HG03108 (cell line): ENCODE measurements at regions not wholly inside any gene's neighbourhood (a gene's known extent, or its start where the extent isn't known, plus 50 kb on each side); places are given as distances from the start of the nearest gene placed in this dataset.

Source experiments
- ATAC-seq: cut with Tn5 transposase; IDR thresholded peaks from one replicate; pipeline ENCODE4 v1.9.1; 2021; ENCODE audit warnings: moderate library complexity; ENCODE audit not compliant: unreplicated experiment

GRCh38 chr5:116847960-116848359 is 273.3 kb upstream of the SEMA6A start:
- ATAC-seq: no peak

DNA sequence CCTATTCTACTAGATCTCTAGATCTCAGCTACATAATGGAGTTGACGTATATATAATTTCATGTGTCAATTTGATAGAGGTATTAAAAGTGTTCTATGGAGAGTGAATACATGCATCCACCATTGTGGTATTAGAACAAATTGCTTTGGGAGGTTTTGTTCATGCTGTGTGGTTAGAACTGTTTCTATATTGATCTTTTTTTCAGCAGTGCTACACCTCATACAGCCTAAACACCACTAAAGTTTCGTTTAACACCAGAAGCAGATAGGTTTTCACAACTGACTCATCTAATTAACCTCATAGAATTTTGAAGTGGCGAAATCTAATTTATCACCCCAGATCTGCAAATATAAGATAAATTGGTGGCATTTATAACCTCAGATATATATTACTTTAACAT is 269.4 kb upstream of the SEMA6A start:
- no peak for ATAC-seq

DNA sequence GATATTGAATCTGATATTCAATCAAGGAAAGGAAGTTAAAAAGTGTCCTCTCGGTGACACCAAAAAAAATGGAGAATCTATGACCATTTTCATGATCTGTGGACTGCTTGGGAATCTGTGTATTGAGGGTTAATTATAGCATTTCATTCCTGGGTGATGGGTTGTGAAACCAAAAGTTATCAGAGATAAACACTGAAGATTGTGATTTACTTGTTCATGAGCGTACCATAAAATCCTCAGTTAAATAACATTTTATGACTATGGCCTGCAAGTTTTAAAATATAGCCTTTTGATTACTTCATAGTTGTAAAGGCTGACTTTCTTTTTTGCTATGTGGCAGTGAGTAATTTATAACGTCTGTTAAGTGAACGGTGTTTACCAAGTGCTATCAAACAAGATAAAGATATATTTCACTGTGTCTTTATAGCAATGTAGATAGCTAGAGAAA is 267.9 kb upstream of the SEMA6A start:
- no peak for ATAC-seq

- no peak for ATAC-seq
Observed at GRCh38 chr5:116841734-116842133, 267.1 kb upstream of the SEMA6A start.

- no peak for ATAC-seq
Observed at GRCh38 chr5:116838011-116838536, 263.5 kb upstream of the SEMA6A start.

DNA sequence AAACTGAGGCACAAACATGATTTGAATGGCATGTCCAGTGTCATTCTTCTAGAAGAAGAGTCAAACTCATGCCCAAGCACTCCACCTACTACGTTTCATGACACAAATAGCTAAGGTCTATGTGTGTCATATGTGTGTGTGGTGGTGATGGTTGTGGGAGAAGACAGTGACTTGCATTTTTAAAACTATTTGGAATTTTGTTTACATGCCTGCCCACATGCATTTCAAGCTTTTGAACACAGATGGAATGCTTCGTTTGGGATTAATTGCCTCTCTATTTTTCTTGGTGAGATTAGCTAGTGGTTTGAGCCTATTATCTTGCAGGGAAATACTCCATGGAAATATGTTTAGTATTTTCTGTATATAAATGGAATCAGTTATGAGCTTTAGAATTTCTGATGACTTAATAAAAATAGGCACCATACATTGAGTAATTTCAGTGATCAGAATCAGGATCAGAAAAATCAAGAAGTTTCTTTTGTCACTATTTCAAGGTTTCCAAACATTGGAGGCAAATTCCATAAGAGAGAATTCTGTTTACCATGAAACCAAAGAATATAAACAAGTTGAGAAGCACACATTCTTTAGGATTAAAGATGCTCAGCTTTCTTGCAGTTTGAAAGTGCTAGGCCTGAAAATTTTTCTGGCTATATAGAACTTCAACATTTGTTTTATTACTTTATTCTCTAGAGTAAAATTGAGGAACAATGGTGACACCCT is 260.3 kb upstream of the SEMA6A start:
- no peak for ATAC-seq

DNA sequence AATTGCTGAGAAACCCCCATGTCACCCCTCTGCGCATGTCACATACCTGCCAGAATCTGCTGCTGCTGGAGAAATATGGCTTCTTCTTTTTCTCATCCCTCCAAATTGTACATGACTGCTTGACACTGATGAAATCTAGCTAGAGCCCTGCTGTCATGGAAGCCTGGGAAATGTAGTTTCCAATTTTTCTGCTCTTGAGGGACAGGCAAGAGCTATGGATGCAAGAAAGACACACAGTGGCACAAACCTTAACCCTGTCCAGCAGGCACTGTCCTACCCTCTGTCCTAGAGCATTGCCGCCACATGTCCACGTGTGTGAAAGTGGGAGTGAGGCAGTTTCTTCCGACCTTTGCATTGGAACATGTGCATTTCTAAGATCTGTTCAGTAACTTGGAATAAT is 255.5 kb upstream of the SEMA6A start:
- ATAC-seq: no peak

GRCh38 chr5:116827078-116827477 is 252.5 kb upstream of the SEMA6A start:
- ATAC-seq: no peak

DNA sequence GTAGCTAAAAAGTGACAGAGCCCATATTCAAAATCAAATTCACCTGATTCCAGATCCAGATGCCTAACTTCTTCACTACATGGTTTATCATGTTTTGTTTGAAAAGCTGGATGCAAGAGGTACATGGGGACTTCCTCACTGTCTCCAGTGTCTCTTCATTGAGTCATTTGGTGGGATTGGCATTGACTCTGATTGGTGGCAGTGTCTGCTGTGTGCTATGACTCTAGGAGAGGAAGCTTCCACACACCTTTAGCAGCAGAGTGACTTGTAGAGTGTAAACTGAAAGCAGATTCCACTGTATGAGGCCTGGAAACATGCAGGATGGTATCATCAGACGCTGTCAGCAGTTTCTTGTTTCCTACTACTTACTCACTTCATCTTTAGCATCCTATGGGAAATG is 250.9 kb upstream of the SEMA6A start:
- ATAC-seq: no peak

- no peak for ATAC-seq
Observed at GRCh38 chr5:116824751-116825438, 250.3 kb upstream of the SEMA6A start.

DNA sequence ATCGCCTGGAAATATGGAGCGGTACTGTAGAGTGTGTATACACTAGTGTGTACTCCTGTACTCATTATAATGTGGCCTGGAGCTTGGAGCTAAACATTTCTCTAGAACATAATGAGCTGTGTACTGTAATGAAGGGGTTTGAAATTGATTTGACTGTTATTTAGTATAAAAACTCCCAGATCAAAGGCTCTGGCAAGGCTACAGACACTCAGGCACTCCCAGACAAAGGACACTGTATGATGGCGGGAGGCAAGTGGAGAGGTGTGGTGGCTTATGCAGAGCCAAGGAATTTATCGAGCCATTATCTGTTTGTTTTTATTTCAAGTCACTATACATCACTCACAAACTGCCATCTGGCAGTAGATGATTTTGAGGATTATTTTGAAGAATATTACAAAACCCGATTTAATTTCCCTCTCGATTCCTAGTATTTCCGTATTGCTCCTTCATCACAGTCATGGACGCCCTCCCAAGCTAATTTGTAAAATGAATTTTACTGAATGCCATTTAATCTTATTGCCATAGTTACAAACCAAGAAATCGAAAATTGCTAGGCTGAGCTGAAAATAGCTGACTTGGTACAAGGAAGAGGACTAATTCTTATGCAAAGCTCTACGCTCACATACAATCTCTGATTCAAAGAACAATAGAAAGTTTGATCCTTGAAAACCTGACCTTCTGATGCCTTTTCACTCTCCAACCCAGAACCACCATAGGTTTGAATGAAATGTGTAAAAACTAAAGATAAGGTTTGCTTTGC is 240.2 kb upstream of the SEMA6A start:
- ATAC-seq: no peak

- no peak for ATAC-seq
Observed at GRCh38 chr5:116813906-116814305, 239.3 kb upstream of the SEMA6A start.

DNA sequence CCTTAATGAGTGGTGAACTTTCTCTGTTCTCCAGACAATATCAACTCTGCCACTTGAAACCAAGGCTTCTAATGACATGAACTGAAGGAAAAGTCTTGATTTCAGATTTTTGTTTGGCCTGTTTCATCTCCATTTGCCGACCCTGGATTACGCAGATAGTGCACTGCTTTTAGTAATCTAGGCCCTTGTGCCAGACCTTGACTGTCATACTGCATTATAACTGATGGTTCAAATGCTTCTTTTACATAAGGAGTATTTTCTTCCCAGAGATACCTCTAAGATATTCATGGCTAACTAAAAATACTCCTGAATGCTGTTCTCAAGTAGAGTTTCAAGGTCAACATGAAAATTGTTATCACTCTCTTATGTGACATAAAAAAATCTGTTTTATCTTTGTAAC is 238.7 kb upstream of the SEMA6A start:
- ATAC-seq: no peak

DNA sequence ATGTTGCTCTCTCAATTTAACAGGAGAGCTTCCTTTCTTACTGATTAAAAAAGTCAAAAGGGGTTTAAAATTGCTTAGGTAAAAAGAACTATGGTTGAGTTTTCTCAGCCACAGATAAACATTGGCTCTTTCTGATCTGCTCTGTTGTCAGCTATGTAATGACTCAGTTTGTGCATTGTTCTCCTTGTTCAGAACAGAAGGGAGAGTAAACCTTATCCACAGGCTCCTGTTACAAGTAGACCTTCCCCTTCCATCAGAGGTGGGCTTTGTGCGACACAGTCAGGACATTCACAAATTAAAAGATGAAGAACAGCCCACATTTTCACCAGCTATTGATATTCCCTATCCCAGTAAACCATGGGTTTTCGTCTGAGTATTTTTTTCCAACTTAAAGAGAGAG is 236.3 kb upstream of the SEMA6A start:
- ATAC-seq: no peak

GRCh38 chr5:116806836-116807235 is 232.2 kb upstream of the SEMA6A start:
- no peak for ATAC-seq

GRCh38 chr5:116799401-116799800 is 224.8 kb upstream of the SEMA6A start:
- ATAC-seq: no peak

DNA sequence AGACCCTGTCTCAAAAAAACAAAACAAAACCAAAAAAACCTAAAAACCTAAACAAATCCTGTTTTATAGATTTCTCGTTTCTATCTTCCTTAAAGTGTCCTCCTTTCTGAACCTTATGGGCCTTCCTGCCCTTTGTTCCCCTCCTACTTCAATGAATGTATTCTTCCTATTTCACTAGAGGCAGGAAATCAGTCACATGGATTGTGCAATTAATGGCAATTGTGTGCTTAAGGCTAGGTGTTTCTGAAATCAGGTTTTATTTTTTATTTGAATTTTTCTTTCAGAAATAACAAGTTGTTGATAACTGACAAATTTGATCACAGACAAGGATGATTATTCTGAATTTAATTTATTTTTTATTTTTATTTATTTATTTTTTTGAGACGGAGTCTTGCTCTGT is 220.6 kb upstream of the SEMA6A start:
- ATAC-seq: no peak

GRCh38 chr5:116789522-116789921 is 214.9 kb upstream of the SEMA6A start:
- ATAC-seq: no peak

DNA sequence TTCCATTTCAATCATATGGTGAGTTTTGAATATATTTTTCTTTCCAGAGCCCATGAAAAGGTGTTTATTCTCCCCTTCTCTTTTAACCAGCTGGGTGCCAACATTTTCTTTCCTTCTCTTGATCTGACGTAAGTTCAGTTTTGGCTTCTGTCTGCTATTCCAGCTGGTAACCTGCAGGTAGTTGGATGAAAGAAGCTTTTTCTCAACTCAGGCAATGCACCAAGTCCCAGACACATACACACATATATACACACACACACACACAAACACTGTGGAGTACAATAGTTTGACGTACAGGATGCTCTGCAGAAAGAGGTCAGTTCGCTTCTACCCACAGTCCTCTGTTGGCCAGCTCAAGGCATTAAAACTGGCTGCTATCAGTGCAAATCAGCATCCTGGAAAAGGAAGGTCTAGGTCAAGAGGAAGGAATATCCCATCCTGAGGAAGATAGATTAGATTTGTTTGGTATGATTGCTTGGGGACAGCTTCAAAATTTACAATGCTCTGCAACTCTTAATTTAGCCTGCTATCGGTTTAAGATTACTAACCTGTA is 214.3 kb upstream of the SEMA6A start:
- ATAC-seq: no peak

DNA sequence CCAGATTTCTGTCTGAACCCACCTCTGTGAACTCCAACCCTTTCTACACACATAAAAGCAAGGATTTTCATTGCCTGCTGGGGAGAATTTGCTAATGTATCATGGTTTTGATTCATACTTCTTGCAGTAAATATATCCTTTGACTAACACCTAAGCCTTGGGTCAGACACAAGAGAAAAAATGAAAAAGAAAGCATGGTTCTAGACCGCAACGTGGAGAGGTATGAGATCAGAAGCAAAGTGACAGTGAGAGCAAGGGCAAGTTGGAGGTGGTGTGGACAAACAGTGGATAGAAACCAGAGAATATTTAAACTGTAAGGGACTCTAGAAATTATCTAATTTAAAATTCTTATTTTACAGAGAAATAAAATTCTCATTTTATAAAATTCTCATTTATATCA is 212.9 kb upstream of the SEMA6A start:
- ATAC-seq: no peak

DNA sequence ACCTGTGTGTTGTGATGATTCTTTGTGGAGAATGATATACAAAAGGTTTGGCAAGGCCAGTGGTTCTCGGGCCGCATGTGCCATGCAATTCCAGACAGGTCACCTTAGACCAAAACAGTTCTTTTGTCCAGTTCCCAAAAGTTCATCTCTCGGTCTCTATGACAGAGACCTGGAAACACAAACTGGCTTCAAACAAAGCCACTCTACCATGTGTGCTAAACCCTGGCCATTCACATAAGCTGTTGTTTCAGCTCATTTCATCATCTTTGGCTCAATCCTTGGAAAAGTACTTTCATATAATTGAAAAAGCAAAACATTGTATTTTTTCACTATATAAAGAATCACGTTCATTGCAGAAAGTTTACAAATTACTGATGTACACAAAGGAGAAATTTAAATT is 210.5 kb upstream of the SEMA6A start:
- no peak for ATAC-seq
